Neural cell (in vitro differentiated cells): ENCODE measurements at regions not wholly inside any gene's neighbourhood (a gene's known extent, or its start where the extent isn't known, plus 50 kb on each side); places are given as distances from the start of the nearest gene placed in this dataset.

Source experiments
- CTCF ChIP-seq: fragments of 450-650 bp; IDR thresholded peaks from 2 replicates; pipeline ENCODE4 v1.5.1; 2014; ENCODE audit warnings: antibody characterized with exemption, mild to moderate bottlenecking, moderate library complexity; ENCODE audit not compliant: poor library complexity, severe bottlenecking
- MXI1 ChIP-seq: fragments of 450-650 bp; conservative IDR thresholded peaks from 2 replicates; pipeline ENCODE4 v1.6.1; 2014; ENCODE audit warnings: antibody characterized with exemption, mild to moderate bottlenecking; ENCODE audit not compliant: poor library complexity, severe bottlenecking
- POLR2AphosphoS5 ChIP-seq: IDR thresholded peaks from 2 replicates; pipeline ENCODE4 v1.6.1; 2012
- REST ChIP-seq: IDR thresholded peaks from 2 replicates; pipeline ENCODE4 v1.6.1; 2012; ENCODE audit warnings: borderline replicate concordance
- SMC3 ChIP-seq: fragments of 450-650 bp; conservative IDR thresholded peaks from 2 replicates; pipeline ENCODE4 v1.6.1; 2014; ENCODE audit warnings: antibody characterized with exemption, mild to moderate bottlenecking, moderate library complexity; ENCODE audit not compliant: poor library complexity

- TF ChIP-seq CTCF (no peak), SMC3 (no peak), REST (no peak), MXI1 (no peak), POLR2AphosphoS5 (no peak)
Observed at GRCh38 chr6:115601509-115601908, 459.2 kb downstream of the FRK start.
